Loucy (cell line): ENCODE measurements at regions not wholly inside any gene's neighbourhood (a gene's known extent, or its start where the extent isn't known, plus 50 kb on each side); places are given as distances from the start of the nearest gene placed in this dataset.

Experiments used
- EZH2phosphoT487 ChIP-seq: fragments of 200-600 bp; IDR thresholded peaks from 2 replicates; pipeline ENCODE4 v1.6.1; 2018; ENCODE audit warnings: antibody characterized with exemption, mild to moderate bottlenecking, moderate library complexity, borderline replicate concordance
- TF ChIP-seq, protein P1 (sequence below): fragments of 200-600 bp; sonication (generic); conservative IDR thresholded peaks from 2 replicates; pipeline ENCODE4 v1.5.1; 2014; ENCODE audit warnings: mild to moderate bottlenecking, antibody characterized with exemption, low read length

DNA sequence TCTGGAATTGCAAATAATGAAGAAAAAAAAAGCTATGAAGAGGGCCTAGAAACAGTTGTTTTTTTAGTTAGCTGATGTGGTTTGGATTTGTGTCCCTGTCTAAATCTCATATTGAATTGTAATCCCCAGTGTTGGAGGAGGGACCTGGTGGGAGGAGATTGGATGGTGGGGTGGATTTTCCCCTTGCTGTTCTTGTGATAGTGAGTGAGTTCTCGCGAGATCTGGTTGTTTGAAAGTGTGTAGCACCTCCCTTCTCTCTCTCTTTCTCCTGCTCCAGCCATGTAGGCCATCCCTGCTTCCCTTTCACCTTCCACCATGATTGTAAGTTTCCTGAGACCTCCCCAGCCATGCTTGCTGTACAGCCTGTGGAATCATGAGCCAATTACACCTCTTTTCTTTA, 126.1 kb downstream of the ASCL4 start:
- TF ChIP-seq, protein P1, sequence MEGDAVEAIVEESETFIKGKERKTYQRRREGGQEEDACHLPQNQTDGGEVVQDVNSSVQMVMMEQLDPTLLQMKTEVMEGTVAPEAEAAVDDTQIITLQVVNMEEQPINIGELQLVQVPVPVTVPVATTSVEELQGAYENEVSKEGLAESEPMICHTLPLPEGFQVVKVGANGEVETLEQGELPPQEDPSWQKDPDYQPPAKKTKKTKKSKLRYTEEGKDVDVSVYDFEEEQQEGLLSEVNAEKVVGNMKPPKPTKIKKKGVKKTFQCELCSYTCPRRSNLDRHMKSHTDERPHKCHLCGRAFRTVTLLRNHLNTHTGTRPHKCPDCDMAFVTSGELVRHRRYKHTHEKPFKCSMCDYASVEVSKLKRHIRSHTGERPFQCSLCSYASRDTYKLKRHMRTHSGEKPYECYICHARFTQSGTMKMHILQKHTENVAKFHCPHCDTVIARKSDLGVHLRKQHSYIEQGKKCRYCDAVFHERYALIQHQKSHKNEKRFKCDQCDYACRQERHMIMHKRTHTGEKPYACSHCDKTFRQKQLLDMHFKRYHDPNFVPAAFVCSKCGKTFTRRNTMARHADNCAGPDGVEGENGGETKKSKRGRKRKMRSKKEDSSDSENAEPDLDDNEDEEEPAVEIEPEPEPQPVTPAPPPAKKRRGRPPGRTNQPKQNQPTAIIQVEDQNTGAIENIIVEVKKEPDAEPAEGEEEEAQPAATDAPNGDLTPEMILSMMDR: no peak
- TF ChIP-seq EZH2phosphoT487: no peak
